Progenitor cell of endocrine pancreas (in vitro differentiated cells): ENCODE measurements at regions not wholly inside any gene's neighbourhood (a gene's known extent, or its start where the extent isn't known, plus 50 kb on each side); places are given as distances from the start of the nearest gene placed in this dataset.

Source experiments
- DNase-seq: peaks from one replicate; pipeline ENCODE4 v3.0.0; 2021; ENCODE audit warnings: low spot score; ENCODE audit not compliant: unreplicated experiment
- H3K27ac Mint-ChIP-seq: 2 replicates; pipeline ENCODE4 v1.8.0; 2021; ENCODE audit warnings: mild to moderate bottlenecking, moderate library complexity, mixed read lengths
- H3K27me3 Mint-ChIP-seq: 2 replicates; pipeline ENCODE4 v1.8.0; 2021; ENCODE audit warnings: mixed read lengths
- H3K36me3 Mint-ChIP-seq: 2 replicates; pipeline ENCODE4 v1.8.0; 2022; ENCODE audit warnings: mixed read lengths; ENCODE audit not compliant: insufficient read depth
- H3K4me1 Mint-ChIP-seq: 2 replicates; pipeline ENCODE4 v1.8.0; 2021; ENCODE audit warnings: low read depth, mixed read lengths
- H3K4me3 Mint-ChIP-seq: 2 replicates; pipeline ENCODE4 v1.8.0; 2021; ENCODE audit warnings: low read depth, mild to moderate bottlenecking, moderate library complexity, mixed read lengths
- H3K9me3 Mint-ChIP-seq: 2 replicates; pipeline ENCODE4 v1.8.0; 2021; ENCODE audit warnings: low read depth, mixed read lengths
- TF ChIP-seq, protein P1 (sequence below): fragments of 200-600 bp; sonication (generic); IDR thresholded peaks from one replicate; pipeline ENCODE4 v1.5.0; 2021; ENCODE audit warnings: antibody characterized with exemption, mild to moderate bottlenecking; ENCODE audit not compliant: unreplicated experiment

DNA sequence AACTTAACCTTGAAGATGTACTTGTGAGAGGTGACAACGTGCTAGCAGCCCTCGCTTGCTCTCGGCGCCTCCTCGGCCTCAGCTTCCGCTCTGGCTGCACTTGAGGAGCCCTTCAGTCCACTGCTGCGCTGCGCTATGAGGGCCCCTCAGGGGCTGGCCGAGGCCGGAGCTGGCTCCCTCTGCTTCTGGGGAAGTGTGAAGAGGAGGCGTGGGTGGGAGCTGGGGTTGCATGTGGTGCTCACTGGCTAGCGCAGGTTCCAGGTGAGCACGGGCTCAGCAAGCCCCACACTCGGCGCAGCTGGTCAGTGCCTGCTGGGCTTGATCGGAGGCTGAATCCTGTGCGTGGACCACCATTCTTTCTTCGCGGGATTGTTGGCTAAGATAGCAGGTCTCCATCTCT is 166.1 kb downstream of the MRPS30 start:
- no peak for DNase-seq
- TF ChIP-seq, protein P1, sequence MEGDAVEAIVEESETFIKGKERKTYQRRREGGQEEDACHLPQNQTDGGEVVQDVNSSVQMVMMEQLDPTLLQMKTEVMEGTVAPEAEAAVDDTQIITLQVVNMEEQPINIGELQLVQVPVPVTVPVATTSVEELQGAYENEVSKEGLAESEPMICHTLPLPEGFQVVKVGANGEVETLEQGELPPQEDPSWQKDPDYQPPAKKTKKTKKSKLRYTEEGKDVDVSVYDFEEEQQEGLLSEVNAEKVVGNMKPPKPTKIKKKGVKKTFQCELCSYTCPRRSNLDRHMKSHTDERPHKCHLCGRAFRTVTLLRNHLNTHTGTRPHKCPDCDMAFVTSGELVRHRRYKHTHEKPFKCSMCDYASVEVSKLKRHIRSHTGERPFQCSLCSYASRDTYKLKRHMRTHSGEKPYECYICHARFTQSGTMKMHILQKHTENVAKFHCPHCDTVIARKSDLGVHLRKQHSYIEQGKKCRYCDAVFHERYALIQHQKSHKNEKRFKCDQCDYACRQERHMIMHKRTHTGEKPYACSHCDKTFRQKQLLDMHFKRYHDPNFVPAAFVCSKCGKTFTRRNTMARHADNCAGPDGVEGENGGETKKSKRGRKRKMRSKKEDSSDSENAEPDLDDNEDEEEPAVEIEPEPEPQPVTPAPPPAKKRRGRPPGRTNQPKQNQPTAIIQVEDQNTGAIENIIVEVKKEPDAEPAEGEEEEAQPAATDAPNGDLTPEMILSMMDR, result no peak
- Mint-ChIP-seq H3K36me3 (no peaks in the 10 kb centered on the region), H3K4me1 (no peaks in the 10 kb centered on the region), H3K27ac (no peak overlapping the region), H3K4me3 (no peak overlapping the region), H3K27me3 (no peaks in the 10 kb centered on the region), H3K9me3 (peaks cover 12% of the 10 kb centered on the region)

DNA sequence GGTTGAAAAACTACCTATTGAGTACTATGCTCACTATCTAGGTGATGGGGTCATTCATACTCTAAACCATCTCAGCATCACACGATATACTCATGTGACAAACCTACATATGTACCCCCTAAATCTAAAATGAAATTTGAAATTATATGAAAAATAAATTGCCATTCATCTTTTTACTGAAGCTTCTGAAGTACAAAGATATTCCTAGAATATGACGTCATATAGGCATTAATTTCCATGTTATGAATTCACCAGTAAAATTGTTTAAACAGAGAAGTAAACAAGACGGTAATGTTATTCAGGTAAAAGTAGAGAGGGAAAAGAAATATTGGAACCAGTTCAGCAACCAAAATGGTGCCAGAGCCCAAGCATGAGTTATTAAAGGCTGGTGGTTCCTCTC is 173.0 kb downstream of the MRPS30 start:
- Mint-ChIP-seq H3K9me3 (peaks cover 48% of the 10 kb centered on the region), H3K36me3 (no peaks in the 10 kb centered on the region), H3K27ac (no peak overlapping the region), H3K4me1 (no peaks in the 10 kb centered on the region), H3K27me3 (no peaks in the 10 kb centered on the region), H3K4me3 (no peak overlapping the region)
- TF ChIP-seq, protein P1, result no peak
- no peak for DNase-seq

DNA sequence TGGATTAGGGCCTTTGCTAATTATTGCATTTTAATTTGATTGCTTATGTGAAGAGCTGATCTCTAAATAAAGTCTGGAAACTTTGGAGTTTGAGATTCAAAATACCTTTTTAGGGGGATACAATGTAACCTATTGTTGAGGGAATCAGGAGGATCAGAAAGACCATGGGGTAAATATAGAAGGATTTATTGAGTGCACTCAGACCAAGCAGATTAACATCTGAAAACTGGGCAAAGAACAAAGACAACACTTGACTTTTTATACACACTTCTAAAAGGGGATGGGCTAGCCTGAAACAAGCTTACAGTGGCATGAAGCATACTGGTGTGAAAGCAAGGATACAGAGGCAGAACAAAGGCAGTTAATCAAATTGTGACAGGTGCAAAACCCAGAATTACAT is 174.3 kb downstream of the MRPS30 start:
- no peak overlapping the region for H3K27ac Mint-ChIP-seq
- peaks cover 55% of the 10 kb centered on the region for H3K9me3 Mint-ChIP-seq
- no peaks in the 10 kb centered on the region for H3K4me1 Mint-ChIP-seq
- no peak for DNase-seq
- H3K36me3 Mint-ChIP-seq, result no peaks in the 10 kb centered on the region
- TF ChIP-seq, protein P1, result no peak
- H3K27me3 Mint-ChIP-seq, result no peaks in the 10 kb centered on the region
- H3K4me3 Mint-ChIP-seq, result no peak overlapping the region

DNA sequence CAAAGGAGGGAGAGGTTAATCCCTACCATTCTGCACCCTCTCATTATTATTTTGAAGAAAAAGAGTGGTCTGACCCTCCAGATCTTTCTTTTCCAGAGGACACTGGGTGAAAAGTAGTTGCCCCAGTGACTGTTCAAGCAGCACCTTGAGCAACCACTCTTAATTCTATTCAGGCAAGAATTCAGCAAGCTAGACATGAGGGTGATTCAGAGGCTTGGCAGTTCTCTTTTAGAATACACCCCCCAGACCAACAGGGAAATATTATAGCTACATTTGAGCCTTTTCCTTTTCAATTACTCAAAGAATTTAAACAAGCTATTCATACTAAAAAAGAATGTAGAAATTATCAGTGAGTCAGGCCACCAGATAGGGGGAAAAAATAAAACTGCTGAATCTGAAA is 178.3 kb downstream of the MRPS30 start:
- TF ChIP-seq, protein P1, result no peak
- Mint-ChIP-seq H3K9me3 (peaks cover 49% of the 10 kb centered on the region), H3K36me3 (no peaks in the 10 kb centered on the region), H3K27ac (no peak overlapping the region), H3K27me3 (no peaks in the 10 kb centered on the region), H3K4me3 (no peak overlapping the region), H3K4me1 (no peaks in the 10 kb centered on the region)
- DNase-seq, result no peak

DNA sequence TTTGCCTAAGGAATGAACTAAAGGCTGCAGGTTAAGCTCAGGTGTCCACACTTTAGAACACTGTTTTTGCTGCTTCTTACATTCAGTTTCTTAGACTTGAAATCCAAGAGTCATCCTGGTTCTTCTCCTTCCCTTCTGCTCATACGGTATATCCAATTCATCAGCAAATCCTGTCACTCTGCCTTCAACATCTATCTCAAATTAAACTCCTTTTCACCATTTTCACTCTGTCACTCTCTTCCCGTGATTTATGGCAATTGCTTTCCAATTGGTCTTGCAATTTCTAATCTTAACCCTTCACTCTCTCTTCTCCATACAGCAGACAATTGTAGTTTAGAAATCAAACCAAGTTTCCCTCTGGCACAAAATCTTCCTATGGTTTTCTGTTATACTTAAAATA is 182.9 kb downstream of the MRPS30 start:
- Mint-ChIP-seq H3K36me3 (no peaks in the 10 kb centered on the region), H3K4me3 (no peak overlapping the region), H3K4me1 (no peaks in the 10 kb centered on the region), H3K27me3 (no peaks in the 10 kb centered on the region), H3K27ac (no peak overlapping the region), H3K9me3 (peaks cover 27% of the 10 kb centered on the region)
- TF ChIP-seq, protein P1, result no peak
- DNase-seq, result no peak
